Amygdala (tissue), 56 donors: ENCODE measurements at regions not wholly inside any gene's neighbourhood (a gene's known extent, or its start where the extent isn't known, plus 50 kb on each side); places are given as distances from the start of the nearest gene placed in this dataset.
A peak's percentile ranks its signal among the peaks of the same experiment; 100 is the strongest.

ENCODE experiments used
- DNase-seq, 56 donors: peaks; one replicate each; lab custom pipeline; 2025; lab: John Stamatoyannopoulos, UW

- DNase-seq, result no peak
Measured at GRCh38 chr6:80674669-80675068, 568.2 kb downstream of the BCKDHB start.

- DNase-seq, result no peak
Measured at GRCh38 chr6:80673367-80673766, 566.9 kb downstream of the BCKDHB start.

GRCh38 chr6:80667006-80667405 is 560.5 kb downstream of the BCKDHB start:
- DNase-seq, result peak in 1 of 56 donors; percentile 0

- no peak for DNase-seq
Measured at GRCh38 chr6:80658926-80659325, 552.5 kb downstream of the BCKDHB start.

GRCh38 chr6:80647156-80647555 is 540.7 kb downstream of the BCKDHB start:
- no peak for DNase-seq

- no peak for DNase-seq
Measured at GRCh38 chr6:80643881-80644280, 537.4 kb downstream of the BCKDHB start.

- DNase-seq, result no peak
Measured at GRCh38 chr6:80642452-80642851, 536.0 kb downstream of the BCKDHB start.

- DNase-seq, result no peak
Measured at GRCh38 chr6:80641591-80641990, 535.1 kb downstream of the BCKDHB start.

- DNase-seq, result no peak
Measured at GRCh38 chr6:80640176-80640575, 533.7 kb downstream of the BCKDHB start.

GRCh38 chr6:80639181-80639629 is 532.7 kb downstream of the BCKDHB start:
- no peak for DNase-seq

GRCh38 chr6:80638213-80639055 is 532.0 kb downstream of the BCKDHB start:
- DNase-seq, result peak in 8 of 56 donors; percentile 0 to 25 (median 4)

- no peak for DNase-seq
Measured at GRCh38 chr6:80637312-80637711, 530.8 kb downstream of the BCKDHB start.

- no peak for DNase-seq
Measured at GRCh38 chr6:80636689-80637088, 530.2 kb downstream of the BCKDHB start.

GRCh38 chr6:80633412-80633811 is 526.9 kb downstream of the BCKDHB start:
- no peak for DNase-seq

GRCh38 chr6:80625405-80625804 is 518.9 kb downstream of the BCKDHB start:
- no peak for DNase-seq

- DNase-seq, result no peak
Measured at GRCh38 chr6:80623066-80623815, 516.8 kb downstream of the BCKDHB start.

- peak in 2 of 56 donors; percentile 1 to 5 for DNase-seq
Measured at GRCh38 chr6:80622641-80623040, 516.2 kb downstream of the BCKDHB start.

GRCh38 chr6:80618953-80619352 is 512.5 kb downstream of the BCKDHB start:
- no peak for DNase-seq

- no peak for DNase-seq
Measured at GRCh38 chr6:80610846-80611245, 504.4 kb downstream of the BCKDHB start.

GRCh38 chr6:80608881-80609280 is 502.4 kb downstream of the BCKDHB start:
- no peak for DNase-seq

- no peak for DNase-seq
Measured at GRCh38 chr6:80607811-80608391, 501.4 kb downstream of the BCKDHB start.
